ENCODE measurements at regions not wholly inside any gene's neighbourhood (a gene's known extent, or its start where the extent isn't known, plus 50 kb on each side); places are given as distances from the start of the nearest gene placed in this dataset.

DNA sequence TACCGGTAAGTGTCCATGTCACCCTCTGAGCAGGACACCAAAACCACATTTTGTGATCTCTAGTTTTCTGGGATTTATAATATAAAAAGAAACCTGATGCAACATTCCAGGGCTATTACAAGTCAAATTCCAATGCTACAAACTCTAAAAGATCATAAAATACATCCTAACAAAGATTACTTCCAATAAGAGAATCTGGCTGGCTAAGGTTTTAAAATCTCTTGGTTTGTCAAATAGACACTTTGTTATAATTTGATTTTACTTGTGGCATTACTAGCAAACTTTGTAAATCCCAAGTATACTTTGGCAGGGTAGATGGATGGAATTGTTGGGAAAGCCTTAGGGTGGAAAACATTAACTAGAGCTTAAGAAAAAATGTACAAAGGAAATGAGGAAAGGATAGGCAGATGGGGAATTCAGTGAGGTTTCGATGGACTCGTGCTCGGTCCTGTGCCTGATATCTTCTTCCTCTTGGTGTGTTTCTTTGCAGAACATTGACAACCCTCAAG is 74.0 kb upstream of the POMP start:
- Mint-ChIP-seq H3K4me1 (peaks cover 41% of the 10 kb centered on the region), H3K27me3 (ENCODE audit: low read depth, poor library complexity) (peaks cover 3% of the 10 kb centered on the region), H3K27ac (no peak overlapping the region), H3K4me3 (no peak overlapping the region), H3K36me3 (ENCODE audit: low read depth) (no peaks in the 10 kb centered on the region), H3K9me3 (no peaks in the 10 kb centered on the region)
- no peak for DNase-seq
- TF ChIP-seq CTCF (IDR thresholded peaks at IDR 0.05): no peak

DNA sequence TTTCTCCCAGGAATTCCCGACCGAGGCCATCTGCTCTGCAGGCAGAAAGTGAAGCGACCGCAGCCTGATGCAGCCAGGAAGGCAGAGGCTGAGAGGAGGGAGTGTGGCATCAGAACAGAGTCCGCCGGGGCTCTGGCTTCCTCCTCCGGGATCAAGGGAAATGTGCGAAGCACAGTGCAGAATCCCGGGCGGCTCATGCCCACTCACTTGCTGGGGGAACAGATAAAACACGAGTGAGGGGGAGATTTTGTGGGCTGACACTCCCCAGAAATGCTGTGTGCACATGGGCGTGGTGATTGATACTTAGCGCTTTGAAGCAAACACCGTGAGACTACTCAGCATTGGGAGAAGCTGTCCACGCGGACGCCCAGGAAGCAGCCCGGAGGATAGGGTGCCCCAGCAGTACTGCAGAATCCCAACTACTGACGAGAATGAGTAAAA is 75.3 kb upstream of the POMP start:
- no peak for DNase-seq
- no peak for TF ChIP-seq CTCF (IDR thresholded peaks at IDR 0.05)
- no peaks in the 10 kb centered on the region for H3K36me3 Mint-ChIP-seq (ENCODE audit: low read depth)
- no peaks in the 10 kb centered on the region for H3K9me3 Mint-ChIP-seq
- peak overlapping the region; percentile 73 for H3K27ac Mint-ChIP-seq
- peaks cover 53% of the 10 kb centered on the region for H3K4me1 Mint-ChIP-seq
- no peak overlapping the region for H3K4me3 Mint-ChIP-seq
- peaks cover 6% of the 10 kb centered on the region for H3K27me3 Mint-ChIP-seq (ENCODE audit: low read depth, poor library complexity)

GRCh38 chr13:28582892-28583240 is 76.1 kb upstream of the POMP start:
- H3K4me1 Mint-ChIP-seq: peaks cover 59% of the 10 kb centered on the region
- no peaks in the 10 kb centered on the region for H3K9me3 Mint-ChIP-seq
- H3K4me3 Mint-ChIP-seq: no peak overlapping the region
- peak overlapping the region; percentile 95 for H3K27ac Mint-ChIP-seq
- no peaks in the 10 kb centered on the region for H3K36me3 Mint-ChIP-seq (ENCODE audit: low read depth)
- DNase-seq: no peak
- H3K27me3 Mint-ChIP-seq (ENCODE audit: low read depth, poor library complexity): peaks cover 10% of the 10 kb centered on the region
- no peak for TF ChIP-seq CTCF (IDR thresholded peaks at IDR 0.05)

GRCh38 chr13:28582225-28582891 is 76.6 kb upstream of the POMP start:
- Mint-ChIP-seq H3K27ac (peak overlapping the region; percentile 95), H3K36me3 (ENCODE audit: low read depth) (no peaks in the 10 kb centered on the region), H3K4me1 (peaks cover 60% of the 10 kb centered on the region), H3K9me3 (no peaks in the 10 kb centered on the region), H3K27me3 (ENCODE audit: low read depth, poor library complexity) (peaks cover 15% of the 10 kb centered on the region), H3K4me3 (no peak overlapping the region)
- no peak for TF ChIP-seq CTCF (IDR thresholded peaks at IDR 0.05)
- DNase-seq: peak; percentile 48

DNA sequence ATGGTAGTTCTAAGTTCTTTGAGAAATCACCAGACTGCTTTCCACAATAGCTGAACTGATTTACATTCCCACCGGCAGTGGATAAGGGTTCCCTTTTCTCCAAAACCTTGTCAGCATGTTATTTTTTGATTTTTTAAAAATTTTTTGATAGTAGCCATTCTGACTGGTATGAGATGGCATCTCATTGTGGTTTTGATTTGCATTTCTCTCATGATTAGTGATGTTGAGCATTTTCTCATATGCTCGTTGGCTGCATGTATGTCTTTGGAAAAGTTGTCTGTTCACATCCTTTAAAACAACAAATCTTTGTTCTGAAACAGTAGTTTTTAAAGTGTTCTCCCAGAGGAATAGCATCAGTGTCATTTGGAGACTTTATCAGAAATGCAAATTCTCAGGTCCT is 77.5 kb upstream of the POMP start:
- TF ChIP-seq CTCF (IDR thresholded peaks at IDR 0.05): no peak
- no peaks in the 10 kb centered on the region for H3K9me3 Mint-ChIP-seq
- H3K4me3 Mint-ChIP-seq: no peak overlapping the region
- no peaks in the 10 kb centered on the region for H3K36me3 Mint-ChIP-seq (ENCODE audit: low read depth)
- no peak overlapping the region for H3K27ac Mint-ChIP-seq
- H3K4me1 Mint-ChIP-seq: peaks cover 55% of the 10 kb centered on the region
- H3K27me3 Mint-ChIP-seq (ENCODE audit: low read depth, poor library complexity): peaks cover 18% of the 10 kb centered on the region
- no peak for DNase-seq

DNA sequence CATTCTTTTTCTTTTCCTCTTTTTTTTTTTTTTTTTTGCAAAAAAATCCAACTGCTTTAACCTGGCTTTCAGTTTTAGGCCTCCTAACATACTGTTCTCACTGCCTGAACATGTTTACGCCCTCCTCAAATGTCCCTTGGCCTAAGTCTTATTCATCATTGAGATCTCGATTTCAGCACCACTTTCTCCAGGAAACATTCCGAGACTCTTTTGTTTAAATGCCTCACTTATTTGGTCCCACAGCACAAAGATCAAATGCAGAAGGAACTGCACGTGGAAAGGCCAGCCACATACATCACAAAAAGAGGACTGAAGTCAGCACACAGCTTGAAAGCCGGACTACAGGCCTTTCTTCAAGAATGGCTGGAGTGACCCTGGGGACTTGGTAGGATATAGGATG is 79.2 kb upstream of the POMP start:
- peaks cover 62% of the 10 kb centered on the region for H3K4me1 Mint-ChIP-seq
- DNase-seq: no peak
- H3K27me3 Mint-ChIP-seq (ENCODE audit: low read depth, poor library complexity): peaks cover 21% of the 10 kb centered on the region
- H3K27ac Mint-ChIP-seq: no peak overlapping the region
- H3K36me3 Mint-ChIP-seq (ENCODE audit: low read depth): no peaks in the 10 kb centered on the region
- TF ChIP-seq CTCF (IDR thresholded peaks at IDR 0.05): no peak
- H3K4me3 Mint-ChIP-seq: no peak overlapping the region
- H3K9me3 Mint-ChIP-seq: no peaks in the 10 kb centered on the region
